CD4-positive, alpha-beta T cell (primary cell): ENCODE measurements at regions not wholly inside any gene's neighbourhood (a gene's known extent, or its start where the extent isn't known, plus 50 kb on each side); places are given as distances from the start of the nearest gene placed in this dataset.

Experiments
- ATAC-seq: fragments of 200-7000 bp; cut with Tn5 transposase; one replicate; pipeline ENCODE4 v1.10.0; 2022; ENCODE audit warnings: mild to moderate bottlenecking; ENCODE audit not compliant: poor library complexity
- CTCF ChIA-PET: fragments of 350-600 bp; sonication (Branson Sonifier 250); formaldehyde crosslinking; loops from one replicate; lab custom pipeline; 2021; ENCODE audit warnings: antibody characterized with exemption, inconsistent platforms; lab: Charles Lee
- POLR2A ChIA-PET: fragments of 350-600 bp; sonication (Branson Sonifier 250); formaldehyde crosslinking; loops from one replicate; lab custom pipeline; 2021; ENCODE audit warnings: antibody characterized with exemption, inconsistent platforms; lab: Charles Lee
- DNase-seq, 14 experiments: peaks; one replicate each; pipeline ENCODE4 v3.0.0-alpha.2; 2013 to 2020; ENCODE audit warnings: mixed read lengths in 2 of 14
- H3K27ac ChIP-seq, 2 donors: one replicate each; pipeline versions ENCODE4 v1.5.1 to v1.7.0; 2013; ENCODE audit warnings: low read length in 2 of 2, low read depth in 1 of 2, mild to moderate bottlenecking in 1 of 2
- H3K27me3 ChIP-seq, 2 experiments: 1 replicate in 1 of 2; 2 replicates in 1 of 2; pipeline versions ENCODE4 v1.6.1 to v1.7.0; 2013; ENCODE audit warnings: low read length in 2 of 2, control low read depth in 1 of 2, mild to moderate bottlenecking in 1 of 2, moderate library complexity in 1 of 2; ENCODE audit not compliant: insufficient read depth in 2 of 2, control insufficient read depth in 1 of 2
- H3K36me3 ChIP-seq: one replicate; pipeline ENCODE4 v1.6.1; 2013; ENCODE audit warnings: low read length, control low read depth; ENCODE audit not compliant: insufficient read depth
- H3K4me1 ChIP-seq: one replicate; pipeline ENCODE4 v1.6.1; 2013; ENCODE audit warnings: low read length, control low read depth; ENCODE audit not compliant: insufficient read depth
- H3K4me3 ChIP-seq: one replicate; pipeline ENCODE4 v1.5.1; 2013; ENCODE audit warnings: mild to moderate bottlenecking, low read length, moderate library complexity
- H3K9me3 ChIP-seq, 2 experiments: 1 replicate in 1 of 2; 2 replicates in 1 of 2; pipeline versions ENCODE4 v1.6.1 to v1.7.0; 2013; ENCODE audit warnings: low read length in 2 of 2, mild to moderate bottlenecking in 2 of 2, control low read depth in 1 of 2, moderate library complexity in 1 of 2; ENCODE audit not compliant: control insufficient read depth in 1 of 2, insufficient read depth in 1 of 2
- H3K27ac Mint-ChIP-seq: one replicate; pipeline ENCODE4 v1.8.0; 2020; ENCODE audit warnings: mixed read lengths
- H3K27me3 Mint-ChIP-seq: one replicate; pipeline ENCODE4 v1.8.0; 2021; ENCODE audit warnings: mixed read lengths
- H3K36me3 Mint-ChIP-seq: one replicate; pipeline ENCODE4 v1.8.0; 2021; ENCODE audit warnings: low read depth, mixed read lengths
- H3K4me1 Mint-ChIP-seq: one replicate; pipeline ENCODE4 v1.8.0; 2021; ENCODE audit warnings: low read depth, mixed read lengths
- H3K4me3 Mint-ChIP-seq: one replicate; pipeline ENCODE4 v1.8.0; 2020; ENCODE audit warnings: mild to moderate bottlenecking, mixed read lengths
- H3K9me3 Mint-ChIP-seq: one replicate; pipeline ENCODE4 v1.8.0; 2020; ENCODE audit warnings: mixed read lengths
- CTCF ChIP-seq: fragments of 200-600 bp; IDR thresholded peaks from one replicate; pipeline ENCODE4 v1.8.0; 2022; ENCODE audit warnings: antibody characterized with exemption, mild to moderate bottlenecking
- intact Hi-C, 2 experiments: fragments of 100-400 bp; cut with DNase I in 1 of 2; cut with micrococcal nuclease in 1 of 2; formaldehyde crosslinking; loops; one replicate each; pipeline versions ENCODE4 v1.15.1 to v1.9.0; 2023 to 2025; cut with DNase I, micrococcal nuclease

GRCh38 chr7:72524037-72524436 lies 111.9 kb upstream of the CALN1 start:
- ATAC-seq, result no peak
- H3K27me3 Mint-ChIP-seq, result no peaks in the 10 kb centered on the region

GRCh38 chr7:72504061-72504706 lies 92.0 kb upstream of the CALN1 start:
- no peak overlapping the region for H3K27ac Mint-ChIP-seq

More at GRCh38 chr7:72524037-72524436, 111.9 kb upstream of the CALN1 start:
- Histone ChIP-seq H3K27me3 (no peaks in the 10 kb centered on the region), H3K36me3 (no peaks in the 10 kb centered on the region), H3K4me3 (no peak overlapping the region), H3K9me3 (peaks cover 0 to 8% of the 10 kb centered on the region in 2 experiments), H3K27ac (no peak overlapping the region), H3K4me1 (no peaks in the 10 kb centered on the region)
- no peaks in the 10 kb centered on the region for H3K4me1 Mint-ChIP-seq
- DNase-seq, result no peak
- CTCF ChIA-PET, result no interaction called here
- intact Hi-C loops, result loop anchor here in 1 of 2 experiments (10.0 kb wide), 1 partner anchor 321 kb away; no protein-coding TSS in a partner anchor
- H3K36me3 Mint-ChIP-seq, result no peaks in the 10 kb centered on the region
- H3K4me3 Mint-ChIP-seq, result no peak overlapping the region
- H3K27ac Mint-ChIP-seq, result no peak overlapping the region
- no peak for TF ChIP-seq CTCF
- POLR2A ChIA-PET, result no interaction called here
- no peaks in the 10 kb centered on the region for H3K9me3 Mint-ChIP-seq

GRCh38 chr7:72503644-72504043 lies 91.5 kb upstream of the CALN1 start:
- Histone ChIP-seq H3K9me3 (peaks cover 0 to 4% of the 10 kb centered on the region in 2 experiments), H3K4me3 (no peak overlapping the region), H3K27me3 (no peaks in the 10 kb centered on the region), H3K36me3 (no peaks in the 10 kb centered on the region), H3K4me1 (no peaks in the 10 kb centered on the region), H3K27ac (no peak overlapping the region)
- ChIA-PET POLR2A (no interaction called here), CTCF (no interaction called here)
- no peaks in the 10 kb centered on the region for H3K4me1 Mint-ChIP-seq
- TF ChIP-seq CTCF, result no peak
- no peak overlapping the region for H3K27ac Mint-ChIP-seq
- intact Hi-C loops, result no loop called here
- DNase-seq, result no peak
- no peaks in the 10 kb centered on the region for H3K36me3 Mint-ChIP-seq
- H3K27me3 Mint-ChIP-seq, result peaks cover 5% of the 10 kb centered on the region
- no peaks in the 10 kb centered on the region for H3K9me3 Mint-ChIP-seq
- ATAC-seq, result no peak
- H3K4me3 Mint-ChIP-seq, result no peak overlapping the region

More at GRCh38 chr7:72504061-72504706, 92.0 kb upstream of the CALN1 start:
- DNase-seq (no peak), ATAC-seq (no peak)
- no peaks in the 10 kb centered on the region for H3K4me1 Mint-ChIP-seq
- peaks cover 5% of the 10 kb centered on the region for H3K27me3 Mint-ChIP-seq
- H3K9me3 ChIP-seq, result peaks cover 0 to 4% of the 10 kb centered on the region in 2 experiments
- ChIA-PET CTCF (no interaction called here), POLR2A (no interaction called here)
- H3K4me3 Mint-ChIP-seq, result no peak overlapping the region
- H3K27me3 ChIP-seq, result no peaks in the 10 kb centered on the region
- no peaks in the 10 kb centered on the region for H3K4me1 ChIP-seq
- H3K27ac ChIP-seq, result no peak overlapping the region
- no peaks in the 10 kb centered on the region for H3K36me3 ChIP-seq
- H3K4me3 ChIP-seq, result no peak overlapping the region
- no peak for TF ChIP-seq CTCF
- intact Hi-C loops, result no loop called here
- H3K9me3 Mint-ChIP-seq, result no peaks in the 10 kb centered on the region
- no peaks in the 10 kb centered on the region for H3K36me3 Mint-ChIP-seq
